ENCODE measurements at regions not wholly inside any gene's neighbourhood (a gene's known extent, or its start where the extent isn't known, plus 50 kb on each side); places are given as distances from the start of the nearest gene placed in this dataset.

DNA sequence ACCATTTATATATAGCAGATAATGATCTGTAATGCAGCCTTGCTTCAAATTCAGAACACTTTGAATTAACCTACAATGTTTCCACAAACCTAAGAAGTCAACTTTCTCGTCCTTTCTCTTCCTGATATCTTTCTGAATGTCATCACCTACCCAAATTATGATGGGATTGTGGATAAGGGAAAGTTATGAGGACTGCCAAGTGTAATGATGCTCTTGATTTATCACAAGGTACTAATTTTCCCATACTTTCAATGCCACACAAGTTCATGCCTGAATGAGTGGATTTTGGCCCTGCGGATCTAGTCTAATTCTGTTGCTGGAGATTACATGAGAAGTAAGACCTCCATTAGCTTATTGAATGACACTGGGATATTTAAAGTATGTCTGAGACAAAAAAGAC, 82.6 kb upstream of the NANOGP8 start:
- Histone ChIP-seq H3K4me3 (ENCODE audit: insufficient read depth, low read length) (no peak overlapping the region), H3K27ac (ENCODE audit: low read depth, low read length) (no peak overlapping the region), H3K4me2 (ENCODE audit: insufficient read depth, low read length) (no peak overlapping the region), H3K79me2 (ENCODE audit: insufficient read depth, low read length) (no peaks in the 10 kb centered on the region), H2AFZ (ENCODE audit: low read length) (no peak overlapping the region), H3K9me3 (ENCODE audit: low read depth, low read length) (no peaks in the 10 kb centered on the region), H4K20me1 (ENCODE audit: insufficient read depth, low read length) (no peaks in the 10 kb centered on the region), H3K36me3 (ENCODE audit: insufficient read depth, low read length) (no peaks in the 10 kb centered on the region), H3K27me3 (ENCODE audit: insufficient read depth, low read length) (no peaks in the 10 kb centered on the region), H3K4me1 (ENCODE audit: insufficient read depth, low read length) (peaks cover 13% of the 10 kb centered on the region)
- TF ChIP-seq, protein P1, sequence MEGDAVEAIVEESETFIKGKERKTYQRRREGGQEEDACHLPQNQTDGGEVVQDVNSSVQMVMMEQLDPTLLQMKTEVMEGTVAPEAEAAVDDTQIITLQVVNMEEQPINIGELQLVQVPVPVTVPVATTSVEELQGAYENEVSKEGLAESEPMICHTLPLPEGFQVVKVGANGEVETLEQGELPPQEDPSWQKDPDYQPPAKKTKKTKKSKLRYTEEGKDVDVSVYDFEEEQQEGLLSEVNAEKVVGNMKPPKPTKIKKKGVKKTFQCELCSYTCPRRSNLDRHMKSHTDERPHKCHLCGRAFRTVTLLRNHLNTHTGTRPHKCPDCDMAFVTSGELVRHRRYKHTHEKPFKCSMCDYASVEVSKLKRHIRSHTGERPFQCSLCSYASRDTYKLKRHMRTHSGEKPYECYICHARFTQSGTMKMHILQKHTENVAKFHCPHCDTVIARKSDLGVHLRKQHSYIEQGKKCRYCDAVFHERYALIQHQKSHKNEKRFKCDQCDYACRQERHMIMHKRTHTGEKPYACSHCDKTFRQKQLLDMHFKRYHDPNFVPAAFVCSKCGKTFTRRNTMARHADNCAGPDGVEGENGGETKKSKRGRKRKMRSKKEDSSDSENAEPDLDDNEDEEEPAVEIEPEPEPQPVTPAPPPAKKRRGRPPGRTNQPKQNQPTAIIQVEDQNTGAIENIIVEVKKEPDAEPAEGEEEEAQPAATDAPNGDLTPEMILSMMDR (IDR thresholded peaks at IDR 0.05; ENCODE audit: extremely low read depth, low read depth, low read length) = no peak
- DNase-seq (ENCODE audit: insufficient read length, low spot score, missing footprints) = no peak

DNA sequence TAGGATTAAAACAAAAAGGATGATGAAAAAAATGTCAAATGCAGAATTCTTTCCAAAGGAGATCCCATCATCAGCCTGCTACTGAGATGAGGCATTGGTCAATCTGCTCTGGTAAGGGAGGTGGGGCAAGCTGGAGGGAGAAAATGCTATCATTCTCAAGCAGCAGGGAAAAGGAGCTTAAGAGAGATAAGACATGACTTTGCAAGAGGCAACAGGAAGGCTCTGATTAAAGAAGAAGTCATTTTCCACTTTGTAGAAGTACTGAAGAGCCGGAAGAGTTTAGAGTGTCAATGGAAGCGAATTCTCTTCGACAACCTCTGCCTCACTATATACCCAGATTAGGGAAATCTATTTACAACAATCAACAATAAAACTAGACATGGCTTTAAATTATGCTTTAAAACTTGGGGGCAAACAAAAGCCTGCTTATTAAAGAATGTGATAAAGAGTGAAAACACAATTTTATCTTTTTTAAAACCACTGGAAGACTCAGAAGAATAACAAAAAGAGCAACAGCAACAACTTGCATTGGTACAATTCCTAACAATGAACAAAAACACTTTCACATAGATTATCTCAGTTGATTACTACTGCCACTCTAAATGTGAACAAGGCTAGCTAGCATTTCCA, 81.8 kb upstream of the NANOGP8 start:
- no peaks in the 10 kb centered on the region for H3K79me2 ChIP-seq (ENCODE audit: insufficient read depth, low read length)
- H2AFZ ChIP-seq (ENCODE audit: low read length) = no peak overlapping the region
- no peaks in the 10 kb centered on the region for H3K36me3 ChIP-seq (ENCODE audit: insufficient read depth, low read length)
- peaks cover 13% of the 10 kb centered on the region for H3K4me1 ChIP-seq (ENCODE audit: insufficient read depth, low read length)
- H4K20me1 ChIP-seq (ENCODE audit: insufficient read depth, low read length) = no peaks in the 10 kb centered on the region
- no peak overlapping the region for H3K27ac ChIP-seq (ENCODE audit: low read depth, low read length)
- TF ChIP-seq, protein P1 (IDR thresholded peaks at IDR 0.05; ENCODE audit: extremely low read depth, low read depth, low read length) = no peak
- H3K4me3 ChIP-seq (ENCODE audit: insufficient read depth, low read length) = no peak overlapping the region
- no peak for DNase-seq (ENCODE audit: insufficient read length, low spot score, missing footprints)
- H3K4me2 ChIP-seq (ENCODE audit: insufficient read depth, low read length) = no peak overlapping the region
- no peaks in the 10 kb centered on the region for H3K27me3 ChIP-seq (ENCODE audit: insufficient read depth, low read length)
- H3K9me3 ChIP-seq (ENCODE audit: low read depth, low read length) = no peaks in the 10 kb centered on the region

DNA sequence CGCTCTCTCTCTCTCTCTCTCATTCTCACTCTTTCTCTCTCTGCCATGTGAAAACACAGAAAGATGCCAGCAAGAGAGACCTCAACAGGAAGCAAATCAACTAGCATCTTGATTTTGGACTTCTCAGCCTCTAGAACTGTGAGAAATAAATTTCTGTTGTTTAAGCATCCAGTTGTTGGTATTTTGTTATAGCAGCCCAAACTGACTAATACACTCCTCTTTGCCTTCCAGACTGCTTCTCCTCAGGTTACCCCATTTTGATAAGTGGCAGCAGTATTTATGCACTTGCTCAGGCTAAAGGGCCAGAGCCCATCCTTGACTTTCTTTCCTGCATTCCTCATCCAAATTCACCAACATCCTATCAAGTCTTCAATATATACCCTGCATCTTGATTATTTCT, 76.6 kb upstream of the NANOGP8 start:
- Histone ChIP-seq H4K20me1 (ENCODE audit: insufficient read depth, low read length) (no peaks in the 10 kb centered on the region), H3K36me3 (ENCODE audit: insufficient read depth, low read length) (no peaks in the 10 kb centered on the region), H3K27ac (ENCODE audit: low read depth, low read length) (no peak overlapping the region), H3K9me3 (ENCODE audit: low read depth, low read length) (no peaks in the 10 kb centered on the region), H3K79me2 (ENCODE audit: insufficient read depth, low read length) (no peaks in the 10 kb centered on the region), H3K27me3 (ENCODE audit: insufficient read depth, low read length) (no peaks in the 10 kb centered on the region), H2AFZ (ENCODE audit: low read length) (no peak overlapping the region), H3K4me1 (ENCODE audit: insufficient read depth, low read length) (no peaks in the 10 kb centered on the region), H3K4me3 (ENCODE audit: insufficient read depth, low read length) (no peak overlapping the region), H3K4me2 (ENCODE audit: insufficient read depth, low read length) (no peak overlapping the region)
- no peak for DNase-seq (ENCODE audit: insufficient read length, low spot score, missing footprints)
- TF ChIP-seq, protein P1 (IDR thresholded peaks at IDR 0.05; ENCODE audit: extremely low read depth, low read depth, low read length) = no peak

DNA sequence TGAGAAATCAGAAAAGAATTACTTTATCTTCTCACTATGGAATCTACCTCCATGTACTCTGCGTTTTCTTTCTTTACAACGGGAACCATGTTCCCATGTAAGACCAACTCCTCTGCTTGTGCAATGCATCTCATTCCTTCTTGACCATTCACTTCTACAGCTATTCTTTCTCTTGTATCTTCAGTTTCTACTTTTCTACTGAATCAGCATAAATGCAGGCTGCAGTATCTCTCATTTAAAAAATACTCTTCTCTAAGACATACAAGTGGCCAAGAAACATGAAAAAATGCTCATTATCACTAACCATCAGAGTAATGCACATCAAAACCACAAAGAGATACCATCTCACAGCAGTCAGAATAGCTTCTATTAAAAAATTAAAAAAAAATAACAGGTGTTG, 74.1 kb upstream of the NANOGP8 start:
- TF ChIP-seq, protein P1 (IDR thresholded peaks at IDR 0.05; ENCODE audit: extremely low read depth, low read depth, low read length) = no peak
- no peak overlapping the region for H3K4me3 ChIP-seq (ENCODE audit: insufficient read depth, low read length)
- no peaks in the 10 kb centered on the region for H3K4me1 ChIP-seq (ENCODE audit: insufficient read depth, low read length)
- no peaks in the 10 kb centered on the region for H3K79me2 ChIP-seq (ENCODE audit: insufficient read depth, low read length)
- no peak overlapping the region for H2AFZ ChIP-seq (ENCODE audit: low read length)
- DNase-seq (ENCODE audit: insufficient read length, low spot score, missing footprints) = no peak
- no peaks in the 10 kb centered on the region for H3K36me3 ChIP-seq (ENCODE audit: insufficient read depth, low read length)
- H3K27ac ChIP-seq (ENCODE audit: low read depth, low read length) = no peak overlapping the region
- H3K27me3 ChIP-seq (ENCODE audit: insufficient read depth, low read length) = no peaks in the 10 kb centered on the region
- no peaks in the 10 kb centered on the region for H4K20me1 ChIP-seq (ENCODE audit: insufficient read depth, low read length)
- no peaks in the 10 kb centered on the region for H3K9me3 ChIP-seq (ENCODE audit: low read depth, low read length)
- no peak overlapping the region for H3K4me2 ChIP-seq (ENCODE audit: insufficient read depth, low read length)

Measured in osteoblast (primary cell).